HG03159 (cell line): ENCODE measurements at regions not wholly inside any gene's neighbourhood (a gene's known extent, or its start where the extent isn't known, plus 50 kb on each side); places are given as distances from the start of the nearest gene placed in this dataset.

Experiments used
- ATAC-seq: cut with Tn5 transposase; IDR thresholded peaks from one replicate; pipeline ENCODE4 v1.9.1; 2021; ENCODE audit warnings: mild to moderate bottlenecking, moderate library complexity; ENCODE audit not compliant: unreplicated experiment

GRCh38 chr13:38518328-38518727, 168.5 kb upstream of the FREM2 start:
- ATAC-seq, result no peak

- no peak for ATAC-seq
Observed at GRCh38 chr13:38519229-38519911, 167.5 kb upstream of the FREM2 start.

- ATAC-seq, result no peak
Observed at GRCh38 chr13:38520041-38520440, 166.8 kb upstream of the FREM2 start.

GRCh38 chr13:38527140-38527539, 159.7 kb upstream of the FREM2 start:
- ATAC-seq, result no peak

DNA sequence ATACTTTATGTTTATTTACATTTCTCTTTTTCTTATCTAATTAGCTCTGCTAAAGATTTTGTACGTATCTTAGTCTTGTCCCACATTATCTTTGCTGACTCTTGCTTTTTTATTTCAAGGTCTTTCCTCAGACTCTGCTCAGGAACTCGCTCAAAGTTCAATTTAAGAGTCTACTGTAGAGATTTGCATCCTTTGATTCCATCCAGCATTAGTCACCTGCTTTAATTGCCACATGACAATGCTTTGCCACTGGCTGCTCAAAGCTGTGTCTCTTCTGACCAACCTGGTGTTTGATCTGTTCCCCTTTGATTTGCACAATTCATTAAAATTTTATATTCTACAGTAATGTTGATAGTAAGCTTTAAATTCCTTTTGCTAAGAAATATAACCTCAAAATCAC, 157.9 kb upstream of the FREM2 start:
- ATAC-seq, result no peak

GRCh38 chr13:38530492-38530891, 156.4 kb upstream of the FREM2 start:
- no peak for ATAC-seq

DNA sequence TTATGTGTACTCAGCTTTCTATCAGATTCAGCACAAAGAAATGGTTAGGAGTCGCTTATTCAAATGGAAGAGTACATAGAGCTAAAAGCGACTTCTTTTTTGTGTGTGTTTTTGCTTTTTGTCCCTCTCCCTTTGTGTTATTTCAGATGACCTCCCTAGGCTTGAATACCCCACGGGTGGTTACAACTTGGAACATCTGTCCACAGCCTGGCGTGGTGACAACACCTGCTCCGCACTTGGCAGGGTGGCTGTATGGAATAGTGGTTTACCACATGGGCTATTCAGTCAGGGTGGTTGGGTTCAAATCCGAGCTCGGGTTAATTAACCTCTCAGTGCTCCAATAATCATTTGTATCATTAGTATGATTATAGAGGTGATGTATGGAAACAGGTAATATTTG, 151.6 kb upstream of the FREM2 start:
- ATAC-seq, result no peak

- ATAC-seq, result no peak
Observed at GRCh38 chr13:38537051-38537450, 149.8 kb upstream of the FREM2 start.

DNA sequence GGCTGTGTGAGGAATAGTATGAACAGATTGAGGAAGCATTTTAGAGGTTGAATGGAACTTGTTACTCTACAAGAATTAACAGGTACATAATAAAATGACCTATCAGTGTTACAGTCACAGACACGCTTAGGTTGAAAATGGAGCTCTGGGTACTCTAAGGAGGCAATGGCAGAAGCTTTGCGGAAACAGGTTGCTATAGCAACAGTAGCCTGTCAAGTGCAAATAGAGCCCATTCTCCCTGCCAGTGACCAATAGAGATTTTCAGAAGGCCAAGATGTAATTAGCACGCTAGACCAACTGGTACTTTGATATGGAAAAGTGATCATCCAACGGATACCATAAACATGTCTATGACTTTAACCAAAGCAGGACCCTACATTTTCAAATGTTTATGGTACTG, 148.5 kb upstream of the FREM2 start:
- no peak for ATAC-seq

GRCh38 chr13:38539632-38540031, 147.2 kb upstream of the FREM2 start:
- no peak for ATAC-seq

- no peak for ATAC-seq
Observed at GRCh38 chr13:38542601-38543000, 144.3 kb upstream of the FREM2 start.

- ATAC-seq, result no peak
Observed at GRCh38 chr13:38543561-38543960, 143.3 kb upstream of the FREM2 start.

DNA sequence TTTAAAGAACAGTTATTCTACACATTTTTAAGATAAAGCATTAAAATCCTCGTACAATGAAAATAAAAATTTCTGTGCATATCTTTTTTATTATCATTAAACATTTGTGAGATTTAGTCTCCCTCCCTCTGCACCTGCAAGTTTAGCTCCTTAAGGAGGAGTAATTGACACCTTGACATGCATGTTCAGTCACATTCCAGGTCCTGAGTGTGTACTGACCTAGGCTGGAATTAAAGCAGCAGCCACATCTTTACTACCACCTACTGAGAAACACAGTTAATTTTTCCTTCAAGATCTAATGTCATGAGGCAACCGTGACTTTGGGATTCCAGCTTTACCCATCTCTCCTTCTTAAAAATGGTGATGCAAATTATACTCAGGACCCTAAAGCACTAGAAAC, 123.1 kb upstream of the FREM2 start:
- no peak for ATAC-seq

DNA sequence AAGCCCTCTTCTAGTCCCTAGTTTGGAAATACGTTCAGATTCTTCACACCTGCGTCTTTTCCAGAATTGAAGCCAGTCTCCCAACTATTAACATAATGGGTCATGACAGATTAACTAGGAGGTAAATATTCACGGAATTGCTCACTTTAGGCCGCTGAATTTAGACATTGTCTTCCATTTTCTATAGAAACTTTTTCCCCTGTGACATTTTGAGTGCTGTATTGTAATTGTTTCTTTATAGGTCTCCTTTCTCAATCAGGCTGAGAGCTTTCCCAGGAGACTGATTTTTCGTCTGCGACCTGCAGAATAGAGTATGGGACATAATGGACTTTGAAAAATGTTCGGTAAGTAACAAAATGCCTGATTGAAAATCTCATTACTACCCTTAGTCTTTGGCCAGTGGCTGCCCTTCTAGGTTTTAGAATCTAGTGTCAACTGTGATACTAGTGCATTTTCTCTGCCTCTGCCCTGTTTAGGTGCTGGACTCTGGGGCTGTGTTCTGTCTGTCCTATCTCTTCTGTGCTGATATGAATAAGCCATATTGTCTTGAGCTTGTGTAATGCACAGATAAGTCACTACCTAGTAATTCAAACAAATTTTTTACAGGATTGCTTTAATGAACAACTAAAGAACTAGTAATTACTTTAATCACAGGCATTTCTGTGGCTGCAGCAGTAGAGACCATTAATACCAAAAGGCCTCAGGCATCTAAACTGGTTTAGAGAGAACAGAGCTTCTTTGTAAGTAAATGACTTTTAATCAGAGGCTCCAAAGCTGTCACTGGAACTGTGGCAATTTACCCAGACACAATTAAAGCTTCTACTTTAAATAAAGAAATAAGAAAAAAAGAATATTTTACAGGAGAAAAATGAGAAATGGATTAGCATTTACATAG, 122.4 kb upstream of the FREM2 start:
- ATAC-seq, result no peak

- no peak for ATAC-seq
Observed at GRCh38 chr13:38566023-38566422, 120.9 kb upstream of the FREM2 start.

DNA sequence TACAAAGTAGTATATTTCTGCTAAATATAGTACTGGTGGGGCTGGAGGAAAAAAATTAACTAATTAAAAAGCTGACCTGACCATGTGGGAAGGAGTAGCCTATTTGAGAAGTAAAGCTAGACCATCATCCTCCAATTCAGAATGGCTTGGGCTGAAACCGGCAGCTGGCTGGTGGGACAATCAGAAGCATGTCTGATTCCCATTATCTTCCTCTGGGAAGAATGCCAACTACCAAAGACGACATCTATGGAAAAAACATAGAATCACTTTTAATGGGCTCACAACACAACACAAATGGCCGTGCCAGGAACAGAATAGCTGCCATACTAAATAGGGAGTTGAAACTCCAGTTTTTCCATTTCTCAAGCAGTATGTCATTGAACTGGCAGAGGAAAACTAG, 120.4 kb upstream of the FREM2 start:
- no peak for ATAC-seq

GRCh38 chr13:38570706-38571105, 116.2 kb upstream of the FREM2 start:
- ATAC-seq, result no peak

GRCh38 chr13:38575427-38575826, 111.5 kb upstream of the FREM2 start:
- ATAC-seq, result no peak

DNA sequence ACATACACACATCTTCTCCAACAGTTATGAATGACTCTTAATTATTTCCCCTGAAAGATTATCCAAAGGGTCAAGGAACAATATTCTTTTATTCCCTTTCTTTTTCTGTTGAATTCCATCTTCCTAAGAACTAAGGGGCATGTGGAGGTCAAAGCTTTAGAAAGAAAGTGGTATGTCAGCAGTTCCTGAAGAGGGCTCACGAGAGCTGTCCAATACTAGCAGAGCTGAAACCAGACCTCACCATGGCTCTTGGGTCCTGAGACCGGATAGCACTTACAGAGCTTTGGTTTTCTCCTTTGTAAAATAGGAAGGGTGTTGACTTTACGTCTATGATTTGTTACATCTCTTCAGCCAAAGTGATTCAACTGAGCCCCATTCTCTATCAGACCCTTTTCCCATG, 109.8 kb upstream of the FREM2 start:
- ATAC-seq, result no peak

DNA sequence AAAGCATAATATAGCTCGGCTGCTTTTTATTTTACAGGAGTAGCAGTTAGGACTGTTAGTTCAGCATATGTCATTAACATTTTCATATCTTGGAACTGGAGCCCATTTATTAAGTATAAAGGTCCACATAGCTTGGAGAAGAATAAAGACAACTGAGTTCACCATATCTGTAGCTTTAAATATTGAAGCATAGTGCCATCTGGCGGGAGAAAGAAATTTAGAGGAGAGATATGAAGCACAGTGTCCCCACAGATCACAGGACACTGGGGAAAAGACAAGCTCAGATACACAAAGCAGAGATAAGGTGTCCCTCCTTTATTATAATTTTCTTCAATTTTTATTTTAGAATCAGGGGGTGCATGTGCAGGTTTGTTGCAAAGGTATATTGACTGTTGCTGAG, 104.7 kb upstream of the FREM2 start:
- ATAC-seq, result peak; percentile 74

DNA sequence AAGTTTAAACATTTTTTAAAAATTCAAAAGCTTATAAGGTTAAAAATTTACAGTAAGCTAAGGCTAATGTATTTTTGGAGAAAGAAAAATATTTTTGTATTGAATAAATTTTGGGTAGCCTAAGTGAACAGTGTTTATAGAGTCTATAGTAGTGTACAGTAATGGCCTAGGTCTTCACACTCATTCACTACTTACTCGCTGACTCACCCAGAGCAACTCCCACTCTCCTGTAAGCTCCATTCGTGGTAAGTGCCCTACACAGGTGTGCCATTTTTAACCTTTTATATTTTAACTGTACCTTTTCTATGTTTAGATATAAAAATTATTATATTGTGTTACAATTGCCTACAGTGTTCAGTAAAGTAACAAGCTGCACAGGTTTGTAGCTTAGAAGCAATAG, 96.6 kb upstream of the FREM2 start:
- ATAC-seq, result no peak

DNA sequence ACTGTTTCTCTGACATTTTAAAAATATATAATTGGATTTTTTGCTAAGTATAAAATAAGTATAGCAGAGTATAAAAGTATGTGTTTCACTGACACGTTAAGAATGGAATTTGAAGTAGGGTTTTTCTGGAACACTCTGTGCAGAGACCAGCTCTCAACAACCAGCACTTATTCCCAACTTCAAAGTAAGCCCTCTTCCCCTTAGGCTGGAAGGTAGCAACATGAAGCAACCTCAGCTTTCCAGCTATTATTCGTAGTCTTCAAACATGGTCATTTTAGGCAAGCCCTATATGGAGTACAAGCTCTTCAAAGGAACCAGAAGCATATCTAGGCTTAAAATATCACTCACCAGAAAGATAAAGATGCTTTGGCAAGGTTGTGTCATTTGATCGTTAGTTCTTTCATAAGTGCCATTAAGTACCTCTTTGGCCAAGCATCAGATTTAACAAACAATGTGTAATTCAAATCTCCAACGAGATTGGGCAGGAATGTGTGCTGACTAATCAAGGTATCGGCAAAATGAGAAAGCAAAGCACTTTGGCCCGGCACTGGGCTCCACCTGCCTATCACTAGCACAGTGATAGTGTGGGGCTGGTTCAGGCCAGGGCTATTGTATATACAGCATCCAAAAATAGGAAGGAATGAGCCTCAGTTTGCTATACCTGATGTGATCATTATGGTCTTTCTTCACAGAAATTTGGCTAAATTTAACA, 95.9 kb upstream of the FREM2 start:
- ATAC-seq, result no peak
